GM12873 (cell line): ENCODE measurements at regions not wholly inside any gene's neighbourhood (a gene's known extent, or its start where the extent isn't known, plus 50 kb on each side); places are given as distances from the start of the nearest gene placed in this dataset.

Source experiments
- CTCF ChIP-seq: IDR thresholded peaks from 2 replicates; pipeline ENCODE4 v1.5.1; 2012; ENCODE audit warnings: low read depth, mild to moderate bottlenecking, moderate library complexity, low read length, control low read depth; ENCODE audit not compliant: insufficient read depth; ENCODE audit errors: missing control alignments

- no peak for TF ChIP-seq CTCF
Observed at GRCh38 chr12:58463051-58463450, 457.3 kb downstream of the LRIG3 start.

- TF ChIP-seq CTCF, result no peak
Observed at GRCh38 chr12:58465418-58465817, 454.9 kb downstream of the LRIG3 start.

GRCh38 chr12:58470266-58471010 is 449.9 kb downstream of the LRIG3 start:
- no peak for TF ChIP-seq CTCF

GRCh38 chr12:58479401-58479800 is 440.9 kb downstream of the LRIG3 start:
- TF ChIP-seq CTCF, result no peak

- no peak for TF ChIP-seq CTCF
Observed at GRCh38 chr12:58481811-58482210, 438.5 kb downstream of the LRIG3 start.

GRCh38 chr12:58487255-58487654 is 433.0 kb downstream of the LRIG3 start:
- no peak for TF ChIP-seq CTCF

- no peak for TF ChIP-seq CTCF
Observed at GRCh38 chr12:58487678-58488161, 432.6 kb downstream of the LRIG3 start.

GRCh38 chr12:58489394-58489793 is 430.9 kb downstream of the LRIG3 start:
- TF ChIP-seq CTCF, result no peak
